Endothelial cell of umbilical vein (primary cell): ENCODE measurements at regions not wholly inside any gene's neighbourhood (a gene's known extent, or its start where the extent isn't known, plus 50 kb on each side); places are given as distances from the start of the nearest gene placed in this dataset.
"Not testable (repeated sequence)": the region's sequence is repeated elsewhere in the genome, so short reads cannot be mapped to it uniquely, and the experiment has no call there.

Source experiments
- BruUV-seq: library from RNA; stranded (reverse); fragments of 400-500 nt; replicated peaks from 2 replicates; lab custom pipeline; 2021; lab: Mats Ljungman, UMichigan
- CTCF ChIA-PET: fragments of 300-600, 350-600 bp; sonication (Branson Sonifier 250); formaldehyde crosslinking; loops from one replicate; lab custom pipeline; 2021; ENCODE audit warnings: antibody characterized with exemption, inconsistent platforms; lab: Charles Lee
- POLR2A ChIA-PET: fragments of 300-600, 350-600 bp; sonication (Branson Sonifier 250); formaldehyde crosslinking; loops from one replicate; lab custom pipeline; 2021; ENCODE audit warnings: antibody characterized with exemption, inconsistent platforms; lab: Charles Lee
- DNase-seq: peaks from one replicate; pipeline ENCODE4 v3.0.0-alpha.2; 2011; ENCODE audit warnings: low read depth, low spot score
- FAIRE-seq: peaks from 2 replicates; lab custom pipeline; 2011; peaks lifted over from hg19 to GRCh38; lab: Jason Lieb, UNC
- H2AFZ ChIP-seq: 2 replicates; pipeline ENCODE4 v1.6.0; 2012; ENCODE audit warnings: low read depth, low read length, control low read depth, inconsistent platforms
- H3K27ac ChIP-seq: 2 replicates; pipeline ENCODE4 v1.5.1; 2011; ENCODE audit warnings: low read depth, mild to moderate bottlenecking, control low read depth, low read length, moderate library complexity; ENCODE audit not compliant: insufficient read depth
- H3K27me3 ChIP-seq, 2 experiments: 2 replicates each; pipeline versions ENCODE4 v1.6.0 to v1.6.1; 2011; ENCODE audit warnings: low read length in 2 of 2, mixed read lengths in 1 of 2; ENCODE audit not compliant: control insufficient read depth in 2 of 2, insufficient read depth in 2 of 2
- H3K36me3 ChIP-seq, 2 experiments: 2 replicates in 1 of 2; 3 replicates in 1 of 2; pipeline ENCODE4 v1.5.1; 2011; ENCODE audit warnings: low read length in 2 of 2, mild to moderate bottlenecking in 1 of 2, moderate library complexity in 1 of 2; ENCODE audit not compliant: control insufficient read depth in 2 of 2, insufficient read depth in 2 of 2; ENCODE audit errors: extremely low read depth in 1 of 2
- H3K4me1 ChIP-seq: 3 replicates; pipeline ENCODE4 v1.5.1; 2011; ENCODE audit warnings: mild to moderate bottlenecking, low read length; ENCODE audit not compliant: control insufficient read depth, insufficient read depth; ENCODE audit errors: extremely low read depth
- H3K4me2 ChIP-seq: 2 replicates; pipeline ENCODE4 v1.6.1; 2011; ENCODE audit warnings: low read length, control low read depth, mixed read lengths; ENCODE audit not compliant: insufficient read depth
- H3K4me3 ChIP-seq, 3 experiments: fragments of 200-600 bp in 1 of 3; sonication (generic), shearing (Covaris generic) in 1 of 3; replicated peaks in 1 of 3; 2 replicates each; pipeline ENCODE4 v1.5.1; 2011 to 2016; ENCODE audit warnings: control low read depth in 3 of 3, low read length in 3 of 3, mild to moderate bottlenecking in 2 of 3, inconsistent platforms in 1 of 3, low read depth in 1 of 3, moderate library complexity in 1 of 3; ENCODE audit not compliant: insufficient read depth in 1 of 3
- H3K79me2 ChIP-seq: 2 replicates; pipeline ENCODE4 v1.6.0; 2012; ENCODE audit warnings: low read length, inconsistent platforms; ENCODE audit not compliant: control insufficient read depth, insufficient read depth
- H3K9ac ChIP-seq: replicated peaks from 2 replicates; pipeline ENCODE3; 2011; ENCODE audit warnings: low read length, control low read depth; ENCODE audit not compliant: insufficient read depth; ENCODE audit errors: extremely low read depth
- H3K9me1 ChIP-seq: replicated peaks from 3 replicates; pipeline ENCODE4 v1.6.0; 2011; ENCODE audit warnings: mild to moderate bottlenecking, low read length; ENCODE audit not compliant: control insufficient read depth, insufficient read depth; ENCODE audit errors: extremely low read depth
- H3K9me3 ChIP-seq: replicated peaks from 2 replicates; pipeline ENCODE4 v1.5.1; 2012; ENCODE audit warnings: low read length, inconsistent platforms; ENCODE audit not compliant: control insufficient read depth, insufficient read depth
- H4K20me1 ChIP-seq: replicated peaks from 2 replicates; pipeline ENCODE3; 2011; ENCODE audit warnings: mild to moderate bottlenecking, low read length; ENCODE audit not compliant: control insufficient read depth, insufficient read depth; ENCODE audit errors: extremely low read depth
- FOS ChIP-seq: IDR thresholded peaks from 2 replicates; pipeline ENCODE4 v1.6.1; 2011; ENCODE audit warnings: mild to moderate bottlenecking, low read length, moderate library complexity, borderline replicate concordance; ENCODE audit not compliant: insufficient read depth
- GATA2 ChIP-seq: IDR thresholded peaks from 2 replicates; pipeline ENCODE4 v1.7.0; 2011; ENCODE audit warnings: low read depth, mild to moderate bottlenecking, moderate library complexity, mixed read lengths, low read length; ENCODE audit not compliant: insufficient read length, insufficient read depth
- JUN ChIP-seq: IDR thresholded peaks from 2 replicates; pipeline ENCODE4 v1.6.1; 2011; ENCODE audit warnings: borderline replicate concordance, low read depth; ENCODE audit not compliant: insufficient read length, insufficient read depth
- MYC ChIP-seq: IDR thresholded peaks from one replicate; pipeline ENCODE4 v1.6.1; 2011; ENCODE audit warnings: mild to moderate bottlenecking, low read depth, low read length
- POLR2A ChIP-seq: IDR thresholded peaks from 2 replicates; pipeline ENCODE4 v1.6.1; 2012; ENCODE audit warnings: low read depth, mild to moderate bottlenecking, control low read depth, low read length
- POLR2AphosphoS5 ChIP-seq: IDR thresholded peaks from 2 replicates; pipeline ENCODE4 v1.6.1; 2012; ENCODE audit warnings: low read depth, mild to moderate bottlenecking, control low read depth, low read length, moderate library complexity; ENCODE audit not compliant: insufficient read depth
- dilution Hi-C: fragments of 300-500 bp; cut with MboI; formaldehyde crosslinking; loops from one replicate; pipeline ENCODE4 v1.15.0; 2019; ENCODE audit warnings: low sequenced_read_pairs; ENCODE audit not compliant: extremely low pct_ligation_motif_present
- intact Hi-C: fragments of 100-400 bp; cut with micrococcal nuclease; formaldehyde crosslinking; loops from one replicate; pipeline ENCODE4 v1.10.0; 2022
- TF ChIP-seq, protein P1 (sequence below): IDR thresholded peaks from 2 replicates; pipeline ENCODE4 v1.6.1; 2011; ENCODE audit not compliant: insufficient read depth, insufficient read length
- TF ChIP-seq, protein P2 (sequence below), 2 donors: IDR thresholded peaks; 1 replicate in 1 of 2; 2 replicates in 1 of 2; pipeline ENCODE4 v1.5.1; 2011; ENCODE audit warnings: low read length in 2 of 2, mild to moderate bottlenecking in 2 of 2, moderate library complexity in 2 of 2, control low read depth in 1 of 2, inconsistent platforms in 1 of 2, low read depth in 1 of 2; ENCODE audit not compliant: insufficient read depth in 1 of 2; ENCODE audit errors: extremely low read depth in 1 of 2

DNA sequence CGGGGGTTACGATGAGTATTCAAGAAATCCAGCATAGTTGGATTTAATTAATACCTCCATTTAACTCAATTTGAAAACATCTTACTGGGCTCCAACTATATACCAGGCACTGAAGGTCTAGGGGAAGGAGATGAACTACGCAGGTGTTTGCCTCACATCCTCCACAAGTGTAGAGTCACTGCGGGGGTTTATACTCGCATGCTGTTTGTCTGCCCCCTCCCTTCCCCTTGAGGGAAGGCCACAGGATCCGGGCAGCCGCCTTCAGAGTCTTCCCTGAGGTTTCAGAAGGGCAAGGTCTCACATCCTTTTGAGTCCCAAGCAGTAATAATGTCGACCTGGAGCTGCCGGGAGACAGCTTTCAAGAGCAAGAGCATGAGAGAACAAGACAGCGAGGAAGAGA, 142.4 kb upstream of the GALNT2 start:
- POLR2A ChIA-PET = interaction anchor here (0.6 kb wide), 1 partner anchor 561 kb away, joined by 3 read pairs; no protein-coding TSS in a partner anchor

DNA sequence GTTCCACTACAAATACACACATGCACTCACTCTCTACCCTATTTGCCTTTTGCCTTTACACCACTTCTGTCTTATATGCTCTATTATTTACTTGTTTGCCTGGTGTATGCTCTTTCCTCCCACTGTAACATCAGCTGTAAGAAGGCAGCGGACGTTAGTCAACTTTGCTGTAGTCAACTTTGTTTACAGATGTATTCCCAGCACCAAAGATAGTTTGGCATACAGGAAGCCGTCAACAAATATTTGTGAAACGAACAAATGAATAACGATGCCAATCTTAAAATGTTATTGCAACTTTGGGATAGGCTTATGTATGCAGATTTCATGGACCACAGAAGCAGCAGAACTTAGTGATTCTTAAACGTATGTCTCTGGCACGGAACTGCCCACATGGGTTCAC, 138.3 kb upstream of the GALNT2 start:
- Histone ChIP-seq H3K4me2 (no peak overlapping the region), H3K9me3 (no peaks in the 10 kb centered on the region), H3K9me1 (no peaks in the 10 kb centered on the region), H3K4me3 (no peak overlapping the region), H3K4me1 (no peaks in the 10 kb centered on the region), H3K9ac (no peak overlapping the region), H3K27me3 (no peaks in the 10 kb centered on the region), H3K79me2 (no peaks in the 10 kb centered on the region), H3K27ac (no peak overlapping the region), H3K36me3 (no peaks in the 10 kb centered on the region), H4K20me1 (no peaks in the 10 kb centered on the region), H2AFZ (no peak overlapping the region)
- FAIRE-seq (no peak), DNase-seq (no peak)
- ChIA-PET POLR2A (no interaction called here), CTCF (no interaction called here)
- TF ChIP-seq, protein P1, sequence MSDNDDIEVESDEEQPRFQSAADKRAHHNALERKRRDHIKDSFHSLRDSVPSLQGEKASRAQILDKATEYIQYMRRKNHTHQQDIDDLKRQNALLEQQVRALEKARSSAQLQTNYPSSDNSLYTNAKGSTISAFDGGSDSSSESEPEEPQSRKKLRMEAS = no peak
- TF ChIP-seq MYC (no peak), GATA2 (no peak), JUN (no peak), POLR2AphosphoS5 (no peak), FOS (no peak), POLR2A (no peak)
- TF ChIP-seq, protein P2, sequence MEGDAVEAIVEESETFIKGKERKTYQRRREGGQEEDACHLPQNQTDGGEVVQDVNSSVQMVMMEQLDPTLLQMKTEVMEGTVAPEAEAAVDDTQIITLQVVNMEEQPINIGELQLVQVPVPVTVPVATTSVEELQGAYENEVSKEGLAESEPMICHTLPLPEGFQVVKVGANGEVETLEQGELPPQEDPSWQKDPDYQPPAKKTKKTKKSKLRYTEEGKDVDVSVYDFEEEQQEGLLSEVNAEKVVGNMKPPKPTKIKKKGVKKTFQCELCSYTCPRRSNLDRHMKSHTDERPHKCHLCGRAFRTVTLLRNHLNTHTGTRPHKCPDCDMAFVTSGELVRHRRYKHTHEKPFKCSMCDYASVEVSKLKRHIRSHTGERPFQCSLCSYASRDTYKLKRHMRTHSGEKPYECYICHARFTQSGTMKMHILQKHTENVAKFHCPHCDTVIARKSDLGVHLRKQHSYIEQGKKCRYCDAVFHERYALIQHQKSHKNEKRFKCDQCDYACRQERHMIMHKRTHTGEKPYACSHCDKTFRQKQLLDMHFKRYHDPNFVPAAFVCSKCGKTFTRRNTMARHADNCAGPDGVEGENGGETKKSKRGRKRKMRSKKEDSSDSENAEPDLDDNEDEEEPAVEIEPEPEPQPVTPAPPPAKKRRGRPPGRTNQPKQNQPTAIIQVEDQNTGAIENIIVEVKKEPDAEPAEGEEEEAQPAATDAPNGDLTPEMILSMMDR (IDR thresholded peaks at IDR 0.05; ENCODE audit: extremely low read depth in 1 of 2, insufficient read depth in 1 of 2, low read depth in 1 of 2, low read length in 2 of 2) = no peak
- dilution Hi-C loops (no loop called here), intact Hi-C loops (no loop called here)
- no TSS peak for BruUV-seq

More for the DNA sequence above, 142.4 kb upstream of the GALNT2 start:
- DNase-seq (no peak), FAIRE-seq (no peak)
- Histone ChIP-seq H4K20me1 (no peaks in the 10 kb centered on the region), H3K27ac (no peak overlapping the region), H3K9me3 (no peaks in the 10 kb centered on the region), H3K9me1 (no peaks in the 10 kb centered on the region), H3K4me2 (no peak overlapping the region), H3K4me3 (no peak overlapping the region), H3K4me1 (no peaks in the 10 kb centered on the region), H3K36me3 (no peaks in the 10 kb centered on the region), H3K79me2 (no peaks in the 10 kb centered on the region), H3K27me3 (no peaks in the 10 kb centered on the region), H3K9ac (no peak overlapping the region), H2AFZ (no peak overlapping the region)
- dilution Hi-C loops (no loop called here), intact Hi-C loops (no loop called here)
- CTCF ChIA-PET = interaction anchor here (1.2 kb wide), 1 partner anchor 75 kb away, joined by 3 read pairs; no protein-coding TSS in a partner anchor
- TF ChIP-seq POLR2AphosphoS5 = no peak
- no peak for TF ChIP-seq FOS
- TF ChIP-seq, protein P1 = no peak
- BruUV-seq = no TSS peak

DNA sequence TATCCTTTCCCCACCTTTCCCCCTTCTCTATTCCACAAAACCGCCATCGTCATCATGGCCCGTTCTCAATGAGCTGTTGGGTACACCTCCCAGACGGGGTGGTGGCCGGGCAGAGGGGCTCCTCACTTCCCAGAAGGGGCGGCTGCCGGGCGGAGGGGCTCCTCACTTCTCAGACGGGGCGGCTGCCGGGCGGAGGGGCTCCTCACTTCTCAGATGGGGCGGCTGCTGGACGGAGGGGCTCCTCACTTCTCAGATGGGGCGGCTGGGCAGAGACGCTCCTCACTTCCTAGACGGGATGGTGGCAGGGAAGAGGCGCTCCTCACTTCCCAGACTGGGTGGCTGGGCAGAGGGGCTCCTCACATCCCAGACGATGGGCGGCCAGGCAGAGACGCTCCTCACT, 135.3 kb upstream of the GALNT2 start:
- H3K27ac ChIP-seq, intact Hi-C loops, H3K27me3 ChIP-seq, FAIRE-seq, BruUV-seq, H3K4me2 ChIP-seq, H3K4me1 ChIP-seq, H4K20me1 ChIP-seq, H3K36me3 ChIP-seq, H3K9me1 ChIP-seq, dilution Hi-C loops, CTCF ChIA-PET, H3K9me3 ChIP-seq, H3K9ac ChIP-seq, DNase-seq, POLR2A ChIA-PET, H3K4me3 ChIP-seq, H2AFZ ChIP-seq, H3K79me2 ChIP-seq: not testable (repeated sequence)
